ENCODE measurements at regions not wholly inside any gene's neighbourhood (a gene's known extent, or its start where the extent isn't known, plus 50 kb on each side); places are given as distances from the start of the nearest gene placed in this dataset.

DNA sequence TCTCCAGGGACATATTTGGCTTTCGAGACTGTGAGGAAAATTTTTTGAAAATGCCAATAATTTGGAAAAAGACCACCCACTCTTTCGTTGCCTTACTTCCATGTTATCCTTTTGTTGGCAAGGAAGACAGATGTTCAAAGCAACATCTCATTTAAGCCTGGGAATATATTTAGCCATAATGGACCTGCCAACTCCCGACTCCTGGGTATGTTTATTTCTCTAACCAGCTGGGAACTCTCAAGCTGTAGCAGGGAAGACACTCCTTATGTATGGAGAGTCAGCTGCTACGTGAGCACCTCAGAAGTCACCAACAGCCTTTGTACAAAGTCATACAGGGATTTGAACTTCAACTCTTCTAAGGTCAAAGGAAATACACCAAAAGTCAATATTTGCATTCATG lies 96.5 kb upstream of the DAAM1 start:
- TF ChIP-seq POLR2AphosphoS5 (IDR thresholded peaks at IDR 0.05; ENCODE audit: low read depth, low read length) (no peak), POLR2A (IDR thresholded peaks at IDR 0.05; ENCODE audit: low read depth, low read length) (no peak), TAF1 (IDR thresholded peaks at IDR 0.05; ENCODE audit: borderline replicate concordance, low read depth, low read length) (no peak)
- DNase-seq (ENCODE audit: insufficient read length) (no peak), FAIRE-seq (no peak)

DNA sequence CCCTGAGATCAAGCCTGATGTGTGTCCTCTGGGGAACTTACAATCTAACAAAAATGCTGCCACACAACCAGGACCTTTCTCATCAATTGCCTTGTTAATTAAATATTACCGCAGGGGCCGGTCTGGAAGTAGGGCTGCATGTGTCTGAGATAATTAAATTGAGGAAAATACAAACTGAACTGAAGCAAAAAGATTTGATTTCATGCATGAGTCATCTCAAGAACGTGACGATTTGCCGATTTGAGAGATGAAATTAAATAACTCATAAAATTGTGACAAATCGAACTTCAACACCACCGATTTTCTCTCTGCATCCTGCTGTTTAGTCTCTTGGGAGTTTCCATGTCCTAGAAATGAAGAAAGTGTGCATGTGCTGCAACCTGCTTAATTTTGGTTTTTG lies 94.6 kb upstream of the DAAM1 start:
- TF ChIP-seq POLR2A (IDR thresholded peaks at IDR 0.05; ENCODE audit: low read depth, low read length) (no peak), POLR2AphosphoS5 (IDR thresholded peaks at IDR 0.05; ENCODE audit: low read depth, low read length) (no peak), TAF1 (IDR thresholded peaks at IDR 0.05; ENCODE audit: borderline replicate concordance, low read depth, low read length) (no peak)
- FAIRE-seq (no peak), DNase-seq (ENCODE audit: insufficient read length) (no peak)

DNA sequence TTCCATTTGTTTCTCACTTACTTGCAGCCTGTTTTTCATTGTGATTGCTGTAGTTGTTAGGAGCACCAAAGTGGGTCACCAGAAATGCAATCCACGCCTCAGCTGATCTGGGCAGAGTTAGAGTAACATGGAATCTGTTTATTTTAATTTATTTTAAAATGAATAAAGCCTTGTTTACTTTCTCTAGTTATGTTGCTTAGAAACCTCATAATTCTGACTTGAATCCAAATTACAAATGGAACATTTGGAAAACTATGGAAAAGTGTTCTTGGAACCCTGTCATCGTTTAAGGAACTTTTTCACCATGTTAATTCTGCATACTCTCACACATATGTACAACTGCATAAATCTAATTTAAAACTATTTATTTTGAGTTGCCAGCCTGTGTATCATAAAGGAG lies 92.2 kb upstream of the DAAM1 start:
- TF ChIP-seq POLR2AphosphoS5 (IDR thresholded peaks at IDR 0.05; ENCODE audit: low read depth, low read length) (no peak), POLR2A (IDR thresholded peaks at IDR 0.05; ENCODE audit: low read depth, low read length) (no peak), TAF1 (IDR thresholded peaks at IDR 0.05; ENCODE audit: borderline replicate concordance, low read depth, low read length) (no peak)
- DNase-seq (ENCODE audit: insufficient read length) = no peak
- no peak for FAIRE-seq

DNA sequence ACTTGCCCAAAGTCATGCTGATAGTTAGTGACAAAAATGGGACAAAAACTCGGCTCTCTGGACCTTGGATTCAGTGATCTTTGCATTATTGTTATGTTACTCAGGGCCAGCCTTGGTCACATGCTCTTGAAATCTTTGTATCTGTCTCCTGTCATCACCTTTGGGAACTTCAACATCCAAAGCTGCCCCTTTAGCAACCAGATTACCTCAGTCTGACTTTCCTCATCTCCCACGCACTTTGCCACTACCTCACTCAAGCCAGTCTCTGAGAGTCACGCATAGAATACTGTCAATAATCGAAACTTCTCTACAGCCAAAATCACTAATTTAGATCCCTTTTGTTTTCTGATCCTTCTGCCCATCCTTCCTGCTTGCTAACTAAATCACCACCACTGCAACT lies 90.8 kb upstream of the DAAM1 start:
- TF ChIP-seq POLR2A (IDR thresholded peaks at IDR 0.05; ENCODE audit: low read depth, low read length) (no peak), TAF1 (IDR thresholded peaks at IDR 0.05; ENCODE audit: borderline replicate concordance, low read depth, low read length) (no peak), POLR2AphosphoS5 (IDR thresholded peaks at IDR 0.05; ENCODE audit: low read depth, low read length) (no peak)
- DNase-seq (ENCODE audit: insufficient read length) (no peak), FAIRE-seq (no peak)

DNA sequence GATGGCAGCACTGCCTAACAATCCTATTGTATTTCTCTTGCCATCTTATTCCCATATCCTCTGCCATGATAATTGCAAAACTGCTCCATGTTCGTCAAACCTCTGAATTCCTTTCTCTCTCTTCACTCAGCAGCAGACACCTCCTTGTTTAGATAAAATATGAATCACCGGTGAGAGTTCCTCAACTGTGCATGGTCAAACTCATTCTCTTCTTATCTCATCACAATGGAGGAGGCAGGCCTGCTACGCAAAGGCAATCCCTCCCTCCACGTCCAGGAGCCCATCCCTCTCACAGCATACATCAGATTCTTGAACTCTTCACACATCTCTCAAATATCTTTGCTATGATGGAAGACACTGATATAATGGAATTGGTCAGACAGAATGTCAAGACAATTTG lies 90.1 kb upstream of the DAAM1 start:
- no peak for TF ChIP-seq TAF1 (IDR thresholded peaks at IDR 0.05; ENCODE audit: borderline replicate concordance, low read depth, low read length)
- TF ChIP-seq POLR2AphosphoS5 (IDR thresholded peaks at IDR 0.05; ENCODE audit: low read depth, low read length) = no peak
- TF ChIP-seq POLR2A (IDR thresholded peaks at IDR 0.05; ENCODE audit: low read depth, low read length) = no peak
- FAIRE-seq (no peak), DNase-seq (ENCODE audit: insufficient read length) (no peak)

DNA sequence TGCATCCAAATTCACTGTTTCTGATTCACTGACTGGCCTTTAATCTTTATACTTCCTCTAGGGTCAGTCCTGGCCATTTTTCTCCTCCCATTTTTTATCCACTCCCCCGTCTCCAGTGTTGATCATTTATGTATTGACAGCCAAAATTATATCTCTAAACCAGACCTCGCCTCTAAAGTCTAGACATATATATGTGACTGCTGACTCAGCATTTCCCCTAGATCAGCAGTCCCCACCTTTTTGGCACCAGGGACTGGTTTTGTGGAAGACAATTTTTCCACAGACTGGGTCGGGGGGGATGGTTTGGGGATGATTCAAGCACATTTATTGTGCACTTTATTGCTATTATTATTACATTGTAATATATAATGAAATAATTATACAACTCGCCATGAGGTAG lies 88.3 kb upstream of the DAAM1 start:
- TF ChIP-seq TAF1 (IDR thresholded peaks at IDR 0.05; ENCODE audit: borderline replicate concordance, low read depth, low read length) = no peak
- no peak for TF ChIP-seq POLR2A (IDR thresholded peaks at IDR 0.05; ENCODE audit: low read depth, low read length)
- no peak for TF ChIP-seq POLR2AphosphoS5 (IDR thresholded peaks at IDR 0.05; ENCODE audit: low read depth, low read length)
- FAIRE-seq (no peak), DNase-seq (ENCODE audit: insufficient read length) (no peak)

DNA sequence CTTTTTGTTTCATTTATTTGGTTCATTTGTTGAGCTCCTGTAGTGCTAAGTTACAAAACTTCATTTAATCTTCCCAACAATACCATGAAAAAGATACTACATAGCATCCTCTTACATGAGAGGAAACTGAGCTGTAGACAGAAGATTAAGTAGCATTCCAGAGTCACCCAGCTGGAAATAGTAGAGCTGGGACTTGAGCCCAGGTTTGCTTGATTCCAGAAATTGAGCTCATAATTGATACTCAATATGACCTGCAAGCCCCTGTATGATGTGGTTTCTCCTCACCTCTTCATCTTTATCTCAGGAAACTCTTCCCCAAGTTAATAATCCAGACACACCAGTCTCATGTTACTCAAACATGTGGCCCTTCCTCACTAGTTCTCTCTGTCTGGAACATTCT lies 87.0 kb upstream of the DAAM1 start:
- FAIRE-seq (no peak), DNase-seq (ENCODE audit: insufficient read length) (no peak)
- TF ChIP-seq POLR2AphosphoS5 (IDR thresholded peaks at IDR 0.05; ENCODE audit: low read depth, low read length) (no peak), POLR2A (IDR thresholded peaks at IDR 0.05; ENCODE audit: low read depth, low read length) (no peak), TAF1 (IDR thresholded peaks at IDR 0.05; ENCODE audit: borderline replicate concordance, low read depth, low read length) (no peak)

DNA sequence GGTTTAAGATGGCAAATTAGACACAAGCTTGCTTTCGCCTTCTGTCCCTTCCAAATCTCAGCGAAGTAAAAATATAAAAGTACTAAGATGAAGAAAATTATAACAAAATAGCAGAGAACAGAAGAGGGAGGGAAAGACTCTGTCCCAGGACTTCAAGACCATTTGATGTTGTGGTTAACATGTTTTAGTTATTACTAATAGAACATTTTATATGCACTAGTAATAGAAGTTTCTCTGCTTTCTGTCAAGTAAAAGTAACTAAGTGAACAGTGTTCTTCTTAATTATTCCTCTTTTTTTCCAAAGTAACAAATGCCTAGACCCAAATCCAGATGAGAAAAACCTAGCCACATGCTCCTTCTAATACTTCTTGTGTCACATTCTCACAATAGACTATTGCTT lies 85.1 kb upstream of the DAAM1 start:
- DNase-seq (ENCODE audit: insufficient read length) = no peak
- TF ChIP-seq POLR2AphosphoS5 (IDR thresholded peaks at IDR 0.05; ENCODE audit: low read depth, low read length) (no peak), TAF1 (IDR thresholded peaks at IDR 0.05; ENCODE audit: borderline replicate concordance, low read depth, low read length) (no peak), POLR2A (IDR thresholded peaks at IDR 0.05; ENCODE audit: low read depth, low read length) (no peak)
- FAIRE-seq = no peak

DNA sequence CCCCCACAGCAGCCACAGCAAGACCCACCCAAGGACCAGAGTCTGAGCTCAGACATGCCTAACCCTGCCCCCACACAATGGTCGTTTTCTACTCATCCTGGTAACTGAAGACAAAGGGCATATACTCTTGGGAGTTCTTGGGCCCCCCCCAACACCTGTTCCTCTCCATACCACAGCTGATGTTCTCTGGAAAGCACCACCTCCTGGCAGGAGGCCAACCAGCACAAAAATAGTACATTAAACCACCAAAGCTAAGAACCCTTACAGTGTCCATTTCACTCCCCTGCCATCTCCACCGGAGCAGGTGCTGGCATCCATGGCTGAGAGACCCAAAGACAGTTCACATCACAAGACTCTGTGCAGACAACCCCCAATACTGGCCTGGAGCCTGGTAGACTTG lies 80.6 kb upstream of the DAAM1 start:
- DNase-seq (ENCODE audit: insufficient read length) = no peak
- no peak for FAIRE-seq
- TF ChIP-seq POLR2AphosphoS5 (IDR thresholded peaks at IDR 0.05; ENCODE audit: low read depth, low read length) (no peak), POLR2A (IDR thresholded peaks at IDR 0.05; ENCODE audit: low read depth, low read length) (no peak), TAF1 (IDR thresholded peaks at IDR 0.05; ENCODE audit: borderline replicate concordance, low read depth, low read length) (no peak)

DNA sequence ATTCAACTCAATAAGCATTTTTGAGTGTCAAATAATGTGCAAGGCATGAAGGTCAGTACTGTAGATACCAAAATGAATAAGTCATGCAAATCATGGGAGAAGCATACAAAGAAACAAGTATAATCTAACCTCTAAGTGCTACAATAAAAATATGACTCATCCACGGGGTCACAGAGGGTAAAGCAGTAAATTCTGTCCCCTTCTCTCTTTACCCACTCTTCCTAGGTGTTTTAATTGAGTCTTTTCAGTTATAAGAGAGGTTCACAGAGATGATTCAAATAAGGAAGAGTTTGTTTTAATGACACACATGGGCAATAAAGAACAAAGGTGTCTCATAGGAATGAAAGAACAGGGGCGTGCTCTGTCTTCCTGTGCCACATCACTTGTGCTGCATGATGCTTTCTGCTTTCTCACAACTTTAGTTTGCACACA lies 71.5 kb upstream of the DAAM1 start:
- FAIRE-seq = no peak
- TF ChIP-seq TAF1 (IDR thresholded peaks at IDR 0.05; ENCODE audit: borderline replicate concordance, low read depth, low read length) (no peak), POLR2AphosphoS5 (IDR thresholded peaks at IDR 0.05; ENCODE audit: low read depth, low read length) (no peak), POLR2A (IDR thresholded peaks at IDR 0.05; ENCODE audit: low read depth, low read length) (no peak)
- DNase-seq (ENCODE audit: insufficient read length) = no peak

DNA sequence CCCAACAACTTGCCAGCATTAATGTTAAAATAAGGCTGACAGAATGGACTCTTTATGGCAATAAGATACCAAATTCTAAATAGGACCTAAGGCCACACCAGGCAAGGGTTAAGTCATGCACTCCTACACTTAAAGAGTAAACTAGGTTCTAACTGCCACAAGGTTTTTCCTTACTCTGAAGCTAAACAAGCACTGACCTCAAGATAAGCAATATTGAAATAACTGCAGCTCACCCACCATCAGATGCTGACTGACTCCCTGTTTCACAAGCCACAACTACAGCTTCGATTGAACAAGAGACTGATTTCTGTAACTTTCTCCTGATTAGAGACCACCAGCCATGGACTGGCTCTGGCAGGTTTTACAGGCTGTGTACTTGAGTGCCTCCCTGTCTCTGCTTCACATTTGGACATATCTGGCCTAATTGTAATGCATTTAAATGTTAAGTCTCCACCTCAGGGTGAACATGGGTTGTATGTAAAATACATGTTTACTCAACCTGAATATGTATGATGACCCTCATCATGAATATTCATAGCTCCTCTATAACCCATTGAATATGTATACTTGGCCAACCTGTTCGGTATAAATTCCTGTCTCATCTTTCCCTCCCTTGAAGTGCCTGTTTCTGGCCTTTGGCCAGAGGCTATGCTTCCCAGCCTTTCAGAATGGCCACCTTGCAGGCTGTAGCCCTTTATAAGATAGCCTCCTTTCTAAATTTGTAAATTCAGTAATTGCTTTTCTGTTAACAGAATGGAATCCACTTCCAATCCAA lies 70.5 kb upstream of the DAAM1 start:
- FAIRE-seq (no peak), DNase-seq (ENCODE audit: insufficient read length) (no peak)

DNA sequence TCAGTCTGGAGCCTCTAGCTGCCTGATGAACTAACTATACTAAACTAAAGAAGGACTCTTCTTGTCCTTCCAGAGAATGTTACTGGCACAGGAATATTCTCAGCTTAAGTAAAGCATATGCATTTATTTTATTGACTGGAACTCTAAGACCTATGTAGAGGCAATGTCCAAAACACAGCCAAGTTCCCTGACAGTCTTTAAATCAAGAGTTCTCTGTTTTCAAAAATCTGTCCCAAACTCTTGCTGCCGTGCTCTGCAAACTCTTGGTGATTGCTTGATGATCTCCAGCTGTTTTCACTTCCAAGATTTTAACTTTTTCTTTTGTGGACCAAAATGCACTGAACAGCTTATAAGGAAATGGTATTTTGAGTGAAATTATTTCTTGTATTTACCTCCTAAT lies 67.5 kb upstream of the DAAM1 start:
- DNase-seq (ENCODE audit: insufficient read length) = no peak
- no peak for FAIRE-seq
- TF ChIP-seq POLR2AphosphoS5 (IDR thresholded peaks at IDR 0.05; ENCODE audit: low read depth, low read length) (no peak), POLR2A (IDR thresholded peaks at IDR 0.05; ENCODE audit: low read depth, low read length) (no peak), TAF1 (IDR thresholded peaks at IDR 0.05; ENCODE audit: borderline replicate concordance, low read depth, low read length) (no peak)

More for the DNA sequence above, 70.5 kb upstream of the DAAM1 start:
- no peak for TF ChIP-seq POLR2AphosphoS5 (IDR thresholded peaks at IDR 0.05; ENCODE audit: low read depth, low read length)
- TF ChIP-seq TAF1 (IDR thresholded peaks at IDR 0.05; ENCODE audit: borderline replicate concordance, low read depth, low read length) = no peak
- TF ChIP-seq POLR2A (IDR thresholded peaks at IDR 0.05; ENCODE audit: low read depth, low read length) = no peak
